Liver (tissue), 3 donors: ENCODE measurements at regions not wholly inside any gene's neighbourhood (a gene's known extent, or its start where the extent isn't known, plus 50 kb on each side); places are given as distances from the start of the nearest gene placed in this dataset.

Source experiments
- EGR1 ChIP-seq, 2 donors: IDR thresholded peaks; 2 replicates each; pipeline ENCODE4 v1.6.1; 2016 to 2018; ENCODE audit warnings: antibody characterized with exemption in 2 of 2, low read depth in 2 of 2
- SP1 ChIP-seq: IDR thresholded peaks from 2 replicates; pipeline ENCODE4 v1.6.1; 2018; ENCODE audit warnings: antibody characterized with exemption, mild to moderate bottlenecking
- TAF1 ChIP-seq: conservative IDR thresholded peaks from 2 replicates; pipeline ENCODE4 v1.6.1; 2016; ENCODE audit warnings: antibody characterized with exemption, mild to moderate bottlenecking
- YY1 ChIP-seq: IDR thresholded peaks from 2 replicates; pipeline ENCODE4 v1.6.1; 2016; ENCODE audit warnings: antibody characterized with exemption, mild to moderate bottlenecking
- TF ChIP-seq, protein P1 (sequence below): fragments of 150-350 bp; IDR thresholded peaks from 2 replicates; pipeline ENCODE4 v1.5.1; 2017; ENCODE audit warnings: improper control_type of control experiment, low read depth, low read length; ENCODE audit not compliant: missing input control
- TF ChIP-seq, protein P2 (sequence below): IDR thresholded peaks from 2 replicates; pipeline ENCODE4 v1.6.1; 2016; ENCODE audit warnings: antibody characterized with exemption
- donor health status: healthy.
- donor health status: healthy.

GRCh38 chr2:234422273-234422732 lies 74.6 kb downstream of the ARL4C start:
- TF ChIP-seq, protein P1, sequence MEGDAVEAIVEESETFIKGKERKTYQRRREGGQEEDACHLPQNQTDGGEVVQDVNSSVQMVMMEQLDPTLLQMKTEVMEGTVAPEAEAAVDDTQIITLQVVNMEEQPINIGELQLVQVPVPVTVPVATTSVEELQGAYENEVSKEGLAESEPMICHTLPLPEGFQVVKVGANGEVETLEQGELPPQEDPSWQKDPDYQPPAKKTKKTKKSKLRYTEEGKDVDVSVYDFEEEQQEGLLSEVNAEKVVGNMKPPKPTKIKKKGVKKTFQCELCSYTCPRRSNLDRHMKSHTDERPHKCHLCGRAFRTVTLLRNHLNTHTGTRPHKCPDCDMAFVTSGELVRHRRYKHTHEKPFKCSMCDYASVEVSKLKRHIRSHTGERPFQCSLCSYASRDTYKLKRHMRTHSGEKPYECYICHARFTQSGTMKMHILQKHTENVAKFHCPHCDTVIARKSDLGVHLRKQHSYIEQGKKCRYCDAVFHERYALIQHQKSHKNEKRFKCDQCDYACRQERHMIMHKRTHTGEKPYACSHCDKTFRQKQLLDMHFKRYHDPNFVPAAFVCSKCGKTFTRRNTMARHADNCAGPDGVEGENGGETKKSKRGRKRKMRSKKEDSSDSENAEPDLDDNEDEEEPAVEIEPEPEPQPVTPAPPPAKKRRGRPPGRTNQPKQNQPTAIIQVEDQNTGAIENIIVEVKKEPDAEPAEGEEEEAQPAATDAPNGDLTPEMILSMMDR = no peak
- TF ChIP-seq, protein P2, sequence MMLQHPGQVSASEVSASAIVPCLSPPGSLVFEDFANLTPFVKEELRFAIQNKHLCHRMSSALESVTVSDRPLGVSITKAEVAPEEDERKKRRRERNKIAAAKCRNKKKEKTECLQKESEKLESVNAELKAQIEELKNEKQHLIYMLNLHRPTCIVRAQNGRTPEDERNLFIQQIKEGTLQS = no peak
- no peak for TF ChIP-seq EGR1 (IDR thresholded peaks at IDR 0.05; ENCODE audit: low read depth in 2 of 2)
- no peak for TF ChIP-seq TAF1
- no peak for TF ChIP-seq SP1
- TF ChIP-seq YY1 = no peak
